ENCODE measurements at regions not wholly inside any gene's neighbourhood (a gene's known extent, or its start where the extent isn't known, plus 50 kb on each side); places are given as distances from the start of the nearest gene placed in this dataset.

- TF ChIP-seq ATF3 (IDR thresholded peaks at IDR 0.05; ENCODE audit: insufficient read depth, low read depth, low read length) (no peak), JUN (IDR thresholded peaks at IDR 0.05; ENCODE audit: low read depth, low read length) (no peak), MAFK (IDR thresholded peaks at IDR 0.05; ENCODE audit: low read depth, low read length) (no peak), CEBPB (IDR thresholded peaks at IDR 0.05; ENCODE audit: low read depth, low read length) (no peak), TAF7 (optimal IDR thresholded peaks at IDR 0.05; ENCODE audit: borderline replicate concordance, low read depth, low read length) (no peak), KDM1A (IDR thresholded peaks at IDR 0.05; ENCODE audit: borderline replicate concordance, low read length) (no peak), RFX5 (IDR thresholded peaks at IDR 0.05; ENCODE audit: borderline replicate concordance, low read depth, low read length) (no peak)
Measured at GRCh38 chr11:92848578-92848977, 120.9 kb upstream of the MTNR1B start (continued).
